GM10266 (cell line): ENCODE measurements at regions not wholly inside any gene's neighbourhood (a gene's known extent, or its start where the extent isn't known, plus 50 kb on each side); places are given as distances from the start of the nearest gene placed in this dataset.

ENCODE experiments used
- DNase-seq: peaks from one replicate; pipeline ENCODE4 v3.0.0; 2012; ENCODE audit errors: extremely low spot score
- TF ChIP-seq, protein P1 (sequence below): IDR thresholded peaks from 2 replicates; pipeline ENCODE4 v1.5.1; 2012; ENCODE audit warnings: mild to moderate bottlenecking, low read depth; ENCODE audit not compliant: control insufficient read depth, insufficient read depth; ENCODE audit errors: missing control alignments

DNA sequence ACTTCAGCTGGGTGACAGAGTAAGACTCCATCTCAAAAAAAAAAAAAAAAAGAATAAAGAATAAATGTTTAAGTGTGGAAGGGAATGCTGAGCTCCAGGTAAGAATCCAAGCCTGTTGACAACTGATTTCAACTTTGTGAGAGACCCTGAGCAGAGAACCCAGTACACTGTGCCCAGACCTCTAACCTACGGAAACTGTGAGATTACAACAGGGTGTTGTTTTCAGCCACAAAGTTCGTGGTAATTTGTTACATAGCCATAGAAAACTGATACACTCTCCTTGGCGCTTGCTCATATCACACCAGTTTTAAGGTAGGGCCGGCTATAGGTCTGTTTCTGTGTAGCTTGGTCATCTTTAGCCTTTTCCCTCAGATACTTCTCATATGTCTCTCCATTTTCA lies 98.4 kb upstream of the PAPOLG start:
- no peak for DNase-seq
- TF ChIP-seq, protein P1, sequence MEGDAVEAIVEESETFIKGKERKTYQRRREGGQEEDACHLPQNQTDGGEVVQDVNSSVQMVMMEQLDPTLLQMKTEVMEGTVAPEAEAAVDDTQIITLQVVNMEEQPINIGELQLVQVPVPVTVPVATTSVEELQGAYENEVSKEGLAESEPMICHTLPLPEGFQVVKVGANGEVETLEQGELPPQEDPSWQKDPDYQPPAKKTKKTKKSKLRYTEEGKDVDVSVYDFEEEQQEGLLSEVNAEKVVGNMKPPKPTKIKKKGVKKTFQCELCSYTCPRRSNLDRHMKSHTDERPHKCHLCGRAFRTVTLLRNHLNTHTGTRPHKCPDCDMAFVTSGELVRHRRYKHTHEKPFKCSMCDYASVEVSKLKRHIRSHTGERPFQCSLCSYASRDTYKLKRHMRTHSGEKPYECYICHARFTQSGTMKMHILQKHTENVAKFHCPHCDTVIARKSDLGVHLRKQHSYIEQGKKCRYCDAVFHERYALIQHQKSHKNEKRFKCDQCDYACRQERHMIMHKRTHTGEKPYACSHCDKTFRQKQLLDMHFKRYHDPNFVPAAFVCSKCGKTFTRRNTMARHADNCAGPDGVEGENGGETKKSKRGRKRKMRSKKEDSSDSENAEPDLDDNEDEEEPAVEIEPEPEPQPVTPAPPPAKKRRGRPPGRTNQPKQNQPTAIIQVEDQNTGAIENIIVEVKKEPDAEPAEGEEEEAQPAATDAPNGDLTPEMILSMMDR = no peak

DNA sequence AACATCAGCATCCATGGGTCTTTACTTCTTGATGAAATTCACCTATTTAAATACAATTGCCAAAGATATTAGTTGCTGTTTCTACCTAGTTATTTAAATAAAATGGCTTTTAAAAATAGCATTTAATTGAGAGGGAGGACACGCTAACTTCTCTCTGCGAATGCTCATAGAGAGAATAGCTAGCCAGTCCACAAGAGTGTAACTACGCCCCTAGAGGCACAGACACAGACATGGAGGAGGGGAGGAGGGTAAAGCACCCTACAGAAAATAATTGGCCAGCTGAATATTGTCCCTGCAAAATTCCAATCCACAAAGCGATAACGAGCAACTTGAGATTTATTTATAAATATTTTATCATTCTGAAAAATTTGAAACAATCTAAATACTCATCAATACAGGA lies 97.0 kb upstream of the PAPOLG start:
- DNase-seq = no peak
- TF ChIP-seq, protein P1 = no peak

DNA sequence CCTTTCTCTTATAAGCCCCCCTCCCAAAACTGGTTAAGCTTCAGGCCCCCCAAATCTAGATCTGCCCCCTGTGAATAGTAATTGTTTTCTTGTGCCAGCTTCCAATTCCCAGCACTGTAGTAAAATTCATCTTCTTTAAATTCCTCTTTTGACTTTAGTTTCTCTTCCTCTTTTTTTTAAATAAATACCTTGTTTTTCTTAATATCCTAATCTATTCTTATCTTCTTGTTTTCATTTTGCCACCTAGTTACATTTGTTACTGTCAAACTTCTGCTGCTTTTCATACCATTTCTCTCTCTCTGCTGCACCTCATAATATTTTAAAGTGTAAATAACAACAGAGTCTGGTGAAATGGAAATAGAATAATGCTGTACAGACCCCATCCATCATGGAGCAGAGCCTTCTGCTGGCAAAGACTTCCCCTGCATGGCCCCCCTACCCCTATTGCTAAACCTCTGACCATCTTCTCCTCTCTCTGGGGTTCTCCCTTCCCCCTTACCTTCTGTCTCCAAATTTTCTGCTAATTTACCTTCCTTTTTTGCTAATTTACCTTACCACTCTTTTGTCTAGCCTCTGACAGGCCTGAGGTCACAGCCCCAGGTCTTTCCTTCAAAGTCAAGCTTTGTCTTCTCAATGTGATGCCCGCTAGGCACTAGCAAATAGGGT lies 94.9 kb upstream of the PAPOLG start:
- DNase-seq = no peak
- TF ChIP-seq, protein P1 = no peak

DNA sequence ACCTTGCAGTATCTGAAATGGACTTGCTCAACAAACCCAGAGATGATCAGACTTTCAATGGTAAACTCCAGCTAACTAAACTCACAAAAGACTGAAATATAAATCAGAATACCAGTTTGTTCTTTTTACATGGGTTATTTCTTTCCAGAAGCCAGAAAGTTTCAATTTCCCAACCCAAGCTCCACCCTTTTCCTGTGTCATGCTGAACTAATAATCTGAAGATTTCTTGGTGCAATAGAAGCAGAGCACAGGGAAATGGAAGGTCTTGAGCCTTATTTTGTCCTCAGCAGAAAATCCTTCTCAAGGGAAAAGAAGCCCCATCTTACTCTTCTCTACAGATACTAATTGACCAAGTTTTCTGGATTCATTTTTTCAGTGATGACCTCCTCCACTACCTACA lies 93.3 kb upstream of the PAPOLG start:
- TF ChIP-seq, protein P1 = no peak

DNA sequence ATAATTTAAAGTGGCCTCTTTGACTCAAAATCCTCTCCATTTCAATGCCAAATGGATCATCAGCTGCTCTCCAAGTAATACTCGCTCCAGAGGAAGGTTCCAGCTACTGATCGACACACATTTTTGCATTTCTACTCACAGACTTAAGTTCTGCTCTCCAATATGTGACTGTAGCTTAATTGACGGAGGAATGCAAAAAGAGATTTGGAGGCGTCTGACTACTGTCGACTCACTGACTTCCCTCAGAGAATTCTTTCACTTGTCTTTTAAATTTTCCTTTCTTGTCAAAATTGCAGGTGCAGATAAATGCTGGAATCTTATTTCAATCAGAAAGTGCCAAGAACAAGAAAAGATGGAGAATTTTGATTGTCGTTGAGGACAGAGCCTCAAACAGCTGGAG lies 84.1 kb upstream of the PAPOLG start:
- TF ChIP-seq, protein P1 = no peak
- DNase-seq = no peak

More for the DNA sequence above, 93.3 kb upstream of the PAPOLG start:
- no peak for DNase-seq

DNA sequence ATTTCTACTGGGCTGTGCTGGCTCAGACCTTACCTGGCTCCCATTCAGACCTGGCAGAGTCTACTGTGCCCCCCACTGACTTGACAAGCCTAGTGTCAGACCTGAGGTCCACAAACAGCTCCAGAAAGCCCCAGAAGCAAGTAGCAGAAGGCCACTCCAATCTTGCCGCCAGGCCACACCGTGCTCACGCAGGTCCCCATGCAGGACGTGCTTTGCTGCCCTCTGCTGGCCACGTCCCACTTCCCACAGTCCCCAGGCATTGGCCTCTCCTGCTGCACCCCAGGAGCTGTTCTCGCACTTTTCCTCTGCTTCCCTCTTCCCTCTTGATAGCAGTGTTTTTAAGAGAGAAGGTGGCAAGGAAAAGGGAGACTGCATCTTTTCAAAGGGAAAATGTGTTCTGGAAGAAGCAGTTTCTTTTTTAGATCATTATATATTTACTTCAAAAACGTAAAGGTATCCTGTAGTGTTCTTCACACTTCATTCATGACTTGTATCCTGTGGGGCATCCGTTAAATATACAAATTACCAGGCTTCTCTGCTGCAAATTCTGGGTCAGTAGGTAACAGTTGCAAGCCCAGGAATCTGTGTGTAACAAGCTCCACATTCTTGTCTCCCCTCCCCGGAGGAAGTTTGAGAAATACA lies 81.4 kb upstream of the PAPOLG start:
- peak; percentile 82 for DNase-seq
- TF ChIP-seq, protein P1 = peak; percentile 99

DNA sequence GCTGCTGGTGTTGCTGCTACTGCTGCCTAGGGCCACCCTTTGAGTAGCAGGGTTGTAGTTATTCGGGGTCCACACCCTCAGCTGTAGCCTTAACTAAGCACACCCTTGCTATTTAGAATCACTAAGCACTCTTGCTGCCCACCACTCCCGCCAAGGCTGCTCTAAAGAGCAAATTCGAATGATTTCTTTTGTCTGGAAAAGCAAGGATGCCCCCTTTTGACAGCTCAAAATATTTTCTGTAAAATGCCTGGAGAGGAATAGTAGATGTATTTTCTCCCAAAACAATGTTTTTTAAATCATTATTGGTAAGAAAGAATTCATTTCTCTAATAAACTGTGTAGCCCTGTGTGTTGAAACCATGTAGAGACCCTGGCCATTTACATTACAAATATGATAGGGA lies 80.8 kb upstream of the PAPOLG start:
- DNase-seq = no peak
- TF ChIP-seq, protein P1 = no peak
